ENCODE measurements at regions not wholly inside any gene's neighbourhood (a gene's known extent, or its start where the extent isn't known, plus 50 kb on each side); places are given as distances from the start of the nearest gene placed in this dataset.

DNA sequence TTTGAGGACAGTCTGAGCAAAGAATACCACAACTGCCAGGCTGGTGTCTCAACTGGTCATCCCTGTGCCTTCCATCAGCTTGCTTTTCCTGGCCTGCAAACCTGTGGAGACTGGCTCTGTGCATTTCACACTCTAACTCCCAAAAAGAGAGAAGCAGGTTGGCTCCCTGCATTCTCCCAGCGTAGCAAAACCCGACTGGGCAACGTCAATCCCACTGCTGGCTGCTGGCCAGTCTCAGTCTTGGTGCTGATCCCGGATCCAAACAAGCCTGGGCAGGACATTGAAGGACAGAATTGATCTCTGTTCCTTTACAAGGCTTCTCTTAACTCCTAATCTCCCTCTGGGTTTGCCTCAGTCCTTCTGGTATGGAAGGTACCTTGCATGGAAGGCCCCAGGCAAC, 65.4 kb downstream of the FZD10 start:
- Histone ChIP-seq H3K36me3 (ENCODE audit: control insufficient read depth in 2 of 4, insufficient read depth in 4 of 4, low read length in 3 of 4) (no peaks in the 10 kb centered on the region), H2AFZ (ENCODE audit: low read length) (no peak overlapping the region), H2BK120ac (replicated peaks; ENCODE audit: low read depth, low read length) (no peak overlapping the region), H4K20me1 (replicated peaks in 1 of 2; ENCODE audit: control insufficient read depth in 1 of 2, insufficient read depth in 2 of 2, low read length in 2 of 2) (peaks cover 0 to 6% of the 10 kb centered on the region in 2 experiments), H3K56ac (replicated peaks; ENCODE audit: insufficient read length, low read depth, low read length) (no peak overlapping the region), H4K5ac (ENCODE audit: insufficient read length, low read depth, low read length) (no peak overlapping the region), H3K9ac (replicated peaks in 1 of 4; ENCODE audit: extremely low read depth in 1 of 4, low read depth in 3 of 4, low read length in 3 of 4) (no peak overlapping the region), H3K18ac (ENCODE audit: extremely low read depth, low read length) (no peak overlapping the region), H3K14ac (ENCODE audit: insufficient read length) (no peak overlapping the region), H2BK5ac (ENCODE audit: low read depth, low read length) (no peak overlapping the region), H2BK20ac (ENCODE audit: low read length) (no peak overlapping the region), H4K8ac (ENCODE audit: extremely low read depth, insufficient read depth, low read length) (no peak overlapping the region), H2BK15ac (ENCODE audit: low read length) (no peak overlapping the region), H3K23ac (ENCODE audit: insufficient read length) (no peak overlapping the region), H3K4me3 (ENCODE audit: extremely low read depth in 1 of 4, insufficient read depth in 2 of 4, low read depth in 3 of 4, low read length in 4 of 4) (no peak overlapping the region), H3K4ac (replicated peaks; ENCODE audit: insufficient read length, low read depth, low read length) (no peak overlapping the region), H3K23me2 (ENCODE audit: low read depth, low read length) (peaks cover 8% of the 10 kb centered on the region), H3K27ac (ENCODE audit: low read depth, low read length) (no peak overlapping the region), H3K4me2 (ENCODE audit: insufficient read depth in 1 of 2, low read depth in 2 of 2, low read length in 2 of 2) (no peak overlapping the region), H3K4me1 (replicated peaks in 1 of 4; ENCODE audit: control insufficient read depth in 3 of 4, insufficient read depth in 4 of 4, low read length in 3 of 4) (peaks cover 0 to 7% (median 3%) of the 10 kb centered on the region in 4 experiments; a peak in 3 of 7 replicates), H2AK5ac (ENCODE audit: low read depth, low read length) (peak overlapping the region; percentile 85; the same call in 1 of the 2 replicates), H3K79me2 (ENCODE audit: control insufficient read depth in 1 of 2, insufficient read depth in 2 of 2, low read length in 2 of 2) (no peaks in the 10 kb centered on the region), H2BK12ac (ENCODE audit: low read depth, low read length) (no peak overlapping the region), H3K27me3 (replicated peaks in 1 of 4; ENCODE audit: control insufficient read depth in 3 of 4, extremely low read depth in 1 of 4, insufficient read depth in 3 of 4, low read length in 3 of 4) (peaks cover 3 to 34% (median 22%) of the 10 kb centered on the region in 4 experiments), H3K79me1 (ENCODE audit: low read depth, low read length) (no peaks in the 10 kb centered on the region), H4K91ac (replicated peaks; ENCODE audit: insufficient read length, low read length) (no peak overlapping the region), H3K9me3 (ENCODE audit: insufficient read depth in 2 of 2, low read depth in 1 of 2, low read length in 1 of 2) (peaks cover 6 to 16% of the 10 kb centered on the region in 2 experiments; a peak in 3 of 4 replicates)
- DNase-seq (ENCODE audit: low read depth in 1 of 2, low spot score in 2 of 2): no peak
- 86% methylated on average over 4 of the region's 4 CpGs; no CpG with 5 or more reads in 1 of the 2 experiments for WGBS, 2 experiments (ENCODE audit: extremely low coverage in 1 of 2, insufficient coverage in 1 of 2, insufficient read length in 1 of 2, insufficient replicate concordance in 2 of 2, low coverage in 1 of 2, low lambda C conversion rate in 2 of 2, missing lambda C conversion rate in 1 of 2)
- ChIA-PET POLR2A (ENCODE audit: partially characterized antibody) (no interaction called here), CTCF (ENCODE audit: partially characterized antibody) (no interaction called here)
- no peak for FAIRE-seq
- no peak for TF ChIP-seq PHF8 (conservative IDR thresholded peaks at IDR 0.05; ENCODE audit: low read depth, low read length)
- TF ChIP-seq KDM5A (IDR thresholded peaks at IDR 0.05; ENCODE audit: low read length): no peak
- no peak for TF ChIP-seq RNF2 (IDR thresholded peaks at IDR 0.05; ENCODE audit: borderline replicate concordance, low read depth, low read length, missing control alignments, poor library complexity, severe bottlenecking)
- no peak for TF ChIP-seq JUND (IDR thresholded peaks at IDR 0.05; ENCODE audit: low read length)
- TF ChIP-seq SAP30 (IDR thresholded peaks at IDR 0.05; ENCODE audit: insufficient read depth, insufficient replicate concordance, low read length): no peak
- TF ChIP-seq KDM1A (IDR thresholded peaks at IDR 0.05; ENCODE audit: borderline replicate concordance, low read length): no peak
- no peak for TF ChIP-seq SIRT6 (IDR thresholded peaks at IDR 0.05; ENCODE audit: low read length)
- no peak for TF ChIP-seq FOSL1 (IDR thresholded peaks at IDR 0.05; ENCODE audit: insufficient read depth, low read depth, low read length)
- no peak for TF ChIP-seq KDM4A (IDR thresholded peaks at IDR 0.05; ENCODE audit: low read depth, low read length, severe bottlenecking)
- TF ChIP-seq GABPA (IDR thresholded peaks at IDR 0.05; ENCODE audit: borderline replicate concordance, insufficient read depth, low read length): no peak
- no peak for TF ChIP-seq SP1 (IDR thresholded peaks at IDR 0.05; ENCODE audit: low read depth, low read length)

Data from H1 (cell line).